B cell (primary cell): ENCODE measurements at regions not wholly inside any gene's neighbourhood (a gene's known extent, or its start where the extent isn't known, plus 50 kb on each side); places are given as distances from the start of the nearest gene placed in this dataset.

ENCODE experiments used
- ATAC-seq: fragments of 200-7000 bp; cut with Tn5 transposase; one replicate; pipeline ENCODE4 v1.10.0; 2021; ENCODE audit warnings: low read depth, mild to moderate bottlenecking, moderate number of reproducible peaks, moderate library complexity
- CTCF ChIA-PET: fragments of 350-600 bp; sonication (Branson Sonifier 250); formaldehyde crosslinking; loops from one replicate; lab custom pipeline; 2021; ENCODE audit warnings: antibody characterized with exemption, inconsistent platforms; lab: Charles Lee
- POLR2A ChIA-PET: fragments of 350-600 bp; sonication (Branson Sonifier 250); formaldehyde crosslinking; loops from one replicate; lab custom pipeline; 2021; ENCODE audit warnings: antibody characterized with exemption; lab: Charles Lee
- DNase-seq: peaks from one replicate; pipeline ENCODE4 v3.0.0; 2013
- H2AFZ ChIP-seq: 2 replicates; pipeline ENCODE4 v1.6.1; 2012; ENCODE audit warnings: mild to moderate bottlenecking, low read depth, low read length; ENCODE audit not compliant: insufficient read depth, poor library complexity, severe bottlenecking
- H3K27ac ChIP-seq, 2 donors: 1 replicate in 1 of 2; 2 replicates in 1 of 2; pipeline ENCODE4 v1.5.1; 2012 to 2013; ENCODE audit warnings: low read length in 2 of 2, mild to moderate bottlenecking in 2 of 2, moderate library complexity in 1 of 2
- H3K27me3 ChIP-seq, 4 experiments: fragments of 200-600 bp in 1 of 4; sonication (generic) in 1 of 4; replicated peaks in 1 of 4; 1 replicate in 2 of 4; 2 replicates in 2 of 4; pipeline versions ENCODE4 v1.6.1 to v1.7.0; 2013 to 2016; ENCODE audit warnings: low read length in 3 of 4, mild to moderate bottlenecking in 2 of 4, mixed read lengths in 1 of 4, moderate library complexity in 1 of 4; ENCODE audit not compliant: insufficient read depth in 4 of 4, control insufficient read depth in 3 of 4; ENCODE audit errors: control extremely low read depth in 1 of 4
- H3K36me3 ChIP-seq, 2 experiments: replicated peaks in 1 of 2; 1 replicate in 1 of 2; 2 replicates in 1 of 2; pipeline versions ENCODE4 v1.6.1 to v1.7.1; 2013; ENCODE audit warnings: low read length in 1 of 2; ENCODE audit not compliant: insufficient read depth in 2 of 2, control insufficient read depth in 1 of 2; ENCODE audit errors: control extremely low read depth in 1 of 2, extremely low read depth in 1 of 2
- H3K4me1 ChIP-seq, 2 donors: fragments of 200-600 bp in 1 of 2; sonication (generic) in 1 of 2; 1 replicate in 1 of 2; 2 replicates in 1 of 2; pipeline versions ENCODE4 v1.5.1 to v1.6.1; 2013 to 2017; ENCODE audit warnings: low read length in 2 of 2; ENCODE audit not compliant: control insufficient read depth in 2 of 2, insufficient read depth in 2 of 2
- H3K4me2 ChIP-seq: replicated peaks from 2 replicates; pipeline ENCODE3; 2012; ENCODE audit warnings: mild to moderate bottlenecking, low read depth, low read length; ENCODE audit not compliant: poor library complexity, severe bottlenecking
- H3K4me3 ChIP-seq, 5 experiments: fragments of 200-600 bp in 1 of 5; sonication (generic) in 1 of 5; 1 replicate in 3 of 5; 2 replicates in 2 of 5; pipeline versions ENCODE4 v1.5.1 to v1.7.0; 2011 to 2016; ENCODE audit warnings: low read length in 4 of 5, mild to moderate bottlenecking in 4 of 5, low read depth in 2 of 5, control low read depth in 1 of 5, moderate library complexity in 1 of 5; ENCODE audit not compliant: insufficient read depth in 1 of 5; ENCODE audit errors: control extremely low read depth in 1 of 5, extremely low read depth in 1 of 5
- H3K79me2 ChIP-seq: fragments of 200-600 bp; sonication (generic); one replicate; pipeline ENCODE4 v1.6.0; 2016; ENCODE audit warnings: low read length; ENCODE audit not compliant: control insufficient read depth, insufficient read depth
- H3K9ac ChIP-seq: fragments of 200-600 bp; sonication (generic); 2 replicates; pipeline ENCODE4 v1.6.1; 2017; ENCODE audit warnings: mild to moderate bottlenecking, low read length, moderate library complexity
- H3K9me3 ChIP-seq, 3 donors: one replicate each; pipeline versions ENCODE4 v1.6.1 to v1.7.1; 2013; ENCODE audit warnings: low read length in 2 of 3; ENCODE audit not compliant: control insufficient read depth in 2 of 3, insufficient read depth in 1 of 3; ENCODE audit errors: control extremely low read depth in 1 of 3
- H4K20me1 ChIP-seq: 2 replicates; pipeline ENCODE4 v1.6.0; 2012; ENCODE audit warnings: mild to moderate bottlenecking, low read length; ENCODE audit not compliant: insufficient read depth, control insufficient read depth, poor library complexity, severe bottlenecking
- H3K27ac Mint-ChIP-seq: one replicate; pipeline ENCODE4 v1.8.0; 2021; ENCODE audit warnings: mixed read lengths
- H3K27me3 Mint-ChIP-seq: one replicate; pipeline ENCODE4 v1.8.0; 2021; ENCODE audit warnings: mixed read lengths
- H3K4me1 Mint-ChIP-seq: one replicate; pipeline ENCODE4 v1.8.0; 2021; ENCODE audit warnings: mixed read lengths
- H3K4me3 Mint-ChIP-seq: one replicate; pipeline ENCODE4 v1.8.0; 2021; ENCODE audit warnings: mixed read lengths
- H3K9me3 Mint-ChIP-seq: one replicate; pipeline ENCODE4 v1.8.0; 2022; ENCODE audit warnings: mixed read lengths; ENCODE audit not compliant: insufficient read depth
- CTCF ChIP-seq: fragments of 200-600 bp; IDR thresholded peaks from one replicate; pipeline ENCODE4 v1.8.0; 2022; ENCODE audit warnings: antibody characterized with exemption, mild to moderate bottlenecking
- EZH2 ChIP-seq: IDR thresholded peaks from 2 replicates; pipeline ENCODE4 v1.6.1; 2012; ENCODE audit warnings: borderline replicate concordance, low read depth, mild to moderate bottlenecking, moderate library complexity, low read length; ENCODE audit not compliant: insufficient read depth, poor library complexity, severe bottlenecking
- WGBS: methylation state at CpG from one replicate; pipeline ENCODE4 v1.1.5; 2013; ENCODE audit warnings: missing lambda C conversion rate; ENCODE audit not compliant: insufficient coverage; 5-methylcytosine and 5-hydroxymethylcytosine counted together
- intact Hi-C: fragments of 100-400 bp; cut with micrococcal nuclease; formaldehyde crosslinking; loops from one replicate; pipeline ENCODE4 v1.10.0; 2022

- Mint-ChIP-seq H3K27ac (no peak overlapping the region), H3K4me1 (peaks cover 52% of the 10 kb centered on the region), H3K4me3 (peak overlapping the region; percentile 23), H3K9me3 (no peaks in the 10 kb centered on the region), H3K27me3 (no peaks in the 10 kb centered on the region)
- intact Hi-C loops = loop anchor here (2.0 to 5.0 kb wide), 2 partner anchors 14 to 34 kb away; no protein-coding TSS in a partner anchor
- DNase-seq (peak; percentile 64), ATAC-seq (peak; percentile 50)
- Histone ChIP-seq H3K27ac (peak overlapping the region in 1 of 2 donors; percentile 25), H3K27me3 (no peaks in the 10 kb centered on the region), H3K9ac (no peak overlapping the region), H3K4me1 (peaks cover 46 to 48% of the 10 kb centered on the region in 2 donors), H2AFZ (peak overlapping the region; percentile 45), H3K9me3 (peaks cover 0 to 7% (median 0%) of the 10 kb centered on the region in 3 donors), H4K20me1 (peaks cover 7% of the 10 kb centered on the region), H3K4me3 (peak overlapping the region in 2 of 5 experiments; percentile 9 to 17), H3K36me3 (no peaks in the 10 kb centered on the region), H3K79me2 (peaks cover 42% of the 10 kb centered on the region), H3K4me2 (peak overlapping the region; percentile 65)
- CTCF ChIA-PET = no interaction called here
- TF ChIP-seq CTCF (no peak), EZH2 (no peak)
- 31% methylated on average over 10 of the region's 12 CpGs for WGBS
- POLR2A ChIA-PET = no interaction called here
Measured at GRCh38 chr13:40480915-40481516, 185.4 kb downstream of the FOXO1 start.

- Mint-ChIP-seq H3K4me3 (peak overlapping the region; percentile 5), H3K27ac (no peak overlapping the region), H3K9me3 (no peaks in the 10 kb centered on the region), H3K4me1 (peaks cover 48% of the 10 kb centered on the region), H3K27me3 (no peaks in the 10 kb centered on the region)
- ChIA-PET CTCF (no interaction called here), POLR2A (no interaction called here)
- H3K4me1 ChIP-seq = peaks cover 45 to 47% of the 10 kb centered on the region in 2 donors
- no peak for DNase-seq
- 85% methylated on average over 13 of the region's 13 CpGs for WGBS
- ATAC-seq = no peak
- no peak overlapping the region for H3K9ac ChIP-seq
- peaks cover 0 to 7% (median 0%) of the 10 kb centered on the region in 3 donors for H3K9me3 ChIP-seq
- peaks cover 50% of the 10 kb centered on the region for H3K79me2 ChIP-seq
- TF ChIP-seq CTCF = no peak
- no peak for TF ChIP-seq EZH2
- no peak overlapping the region for H3K27ac ChIP-seq
- peak overlapping the region; percentile 26 for H3K4me2 ChIP-seq
- peaks cover 7% of the 10 kb centered on the region for H4K20me1 ChIP-seq
- no peak overlapping the region for H3K4me3 ChIP-seq
- no peaks in the 10 kb centered on the region for H3K27me3 ChIP-seq
- no peak overlapping the region for H2AFZ ChIP-seq
- intact Hi-C loops = loop anchor here (5.0 kb wide), 1 partner anchor 36 kb away; no protein-coding TSS in a partner anchor
- H3K36me3 ChIP-seq = no peaks in the 10 kb centered on the region
Measured at GRCh38 chr13:40483601-40484000, 182.8 kb downstream of the FOXO1 start.
